SK-N-SH (cell line): ENCODE measurements at regions not wholly inside any gene's neighbourhood (a gene's known extent, or its start where the extent isn't known, plus 50 kb on each side); places are given as distances from the start of the nearest gene placed in this dataset.
"Not testable (repeated sequence)": the region's sequence is repeated elsewhere in the genome, so short reads cannot be mapped to it uniquely, and the experiment has no call there.

ENCODE experiments used
- CTCF ChIA-PET: fragments of 300-600, 350-600 bp; formaldehyde crosslinking; extraction: SDS; loops from one replicate; lab custom pipeline; 2021; lab: Yijun Ruan, JAX
- POLR2A ChIA-PET: fragments of 350-600 bp; sonication (Branson Sonifier 250); formaldehyde crosslinking; extraction: SDS; loops from one replicate; lab custom pipeline; 2020; ENCODE audit warnings: antibody characterized with exemption, inconsistent platforms; lab: Yijun Ruan, JAX
- DNase-seq: peaks from one replicate; pipeline ENCODE4 v3.0.0; 2012
- H2AFZ ChIP-seq: fragments of 200-600 bp; sonication (generic); 2 replicates; pipeline ENCODE4 v1.8.1; 2016; ENCODE audit warnings: antibody characterized with exemption, mild to moderate bottlenecking, low read depth
- H3F3A ChIP-seq: fragments of 200-600 bp; sonication (generic); replicated peaks from 2 replicates; pipeline ENCODE3; 2016; ENCODE audit warnings: antibody characterized with exemption, mild to moderate bottlenecking; ENCODE audit not compliant: insufficient read depth
- H3K27ac ChIP-seq, 2 experiments: fragments of 200-500 bp in 1 of 2; fragments of 200-600 bp in 1 of 2; sonication (Bioruptor generic) in 1 of 2; sonication (generic), shearing (Covaris generic) in 1 of 2; 2 replicates each; pipeline versions ENCODE4 v1.5.1 to v1.6.1; 2014 to 2016; ENCODE audit warnings: low read depth in 2 of 2, inconsistent platforms in 1 of 2, low read length in 1 of 2, mild to moderate bottlenecking in 1 of 2, mixed read lengths in 1 of 2
- H3K27me3 ChIP-seq: fragments of 200-600 bp; sonication (generic), shearing (Covaris generic); 2 replicates; pipeline ENCODE4 v1.6.1; 2016; ENCODE audit warnings: mixed run types; ENCODE audit not compliant: insufficient read depth
- H3K36me3 ChIP-seq, 2 experiments: fragments of 200-500 bp in 1 of 2; fragments of 200-600 bp in 1 of 2; sonication (Bioruptor generic) in 1 of 2; sonication (generic) in 1 of 2; replicated peaks in 1 of 2; 2 replicates each; pipeline versions ENCODE3 to v1.5.1; 2014 to 2016; ENCODE audit warnings: low read length in 1 of 2, mild to moderate bottlenecking in 1 of 2; ENCODE audit not compliant: insufficient read depth in 2 of 2, control insufficient read depth in 1 of 2
- H3K4me1 ChIP-seq, 2 experiments: fragments of 200-500 bp in 1 of 2; fragments of 200-600 bp in 1 of 2; sonication (Bioruptor generic) in 1 of 2; sonication (generic), shearing (Covaris generic) in 1 of 2; 2 replicates each; pipeline versions ENCODE4 v1.5.1 to v1.6.1; 2014 to 2016; ENCODE audit warnings: low read depth in 1 of 2, low read length in 1 of 2, mixed run types in 1 of 2; ENCODE audit not compliant: insufficient read depth in 2 of 2, control insufficient read depth in 1 of 2
- H3K4me2 ChIP-seq: fragments of 200-600 bp; sonication (generic), shearing (Covaris generic); 2 replicates; pipeline ENCODE4 v1.6.1; 2017; ENCODE audit warnings: mixed run types
- H3K4me3 ChIP-seq, 2 experiments: fragments of 200-500 bp in 1 of 2; fragments of 200-600 bp in 1 of 2; sonication (Bioruptor generic) in 1 of 2; sonication (generic), shearing (Covaris generic) in 1 of 2; 2 replicates each; pipeline versions ENCODE4 v1.5.1 to v1.8.1; 2014 to 2016; ENCODE audit warnings: low read depth in 2 of 2, inconsistent platforms in 1 of 2, low read length in 1 of 2, mild to moderate bottlenecking in 1 of 2, mixed read lengths in 1 of 2, moderate library complexity in 1 of 2
- H3K79me2 ChIP-seq: fragments of 200-600 bp; sonication (generic); 2 replicates; pipeline ENCODE4 v1.8.1; 2017; ENCODE audit warnings: mild to moderate bottlenecking; ENCODE audit not compliant: insufficient read depth
- H3K9ac ChIP-seq: fragments of 200-600 bp; sonication (generic); 2 replicates; pipeline ENCODE4 v1.6.1; 2017; ENCODE audit warnings: mixed run types
- H3K9me2 ChIP-seq: fragments of 200-600 bp; sonication (generic); 2 replicates; pipeline ENCODE4 v1.6.1; 2017; ENCODE audit warnings: mixed run types
- H3K9me3 ChIP-seq: fragments of 200-600 bp; sonication (generic); 2 replicates; pipeline ENCODE4 v1.6.1; 2017; ENCODE audit warnings: mixed run types, mild to moderate bottlenecking, moderate library complexity
- H4K20me1 ChIP-seq: fragments of 200-600 bp; sonication (generic); 2 replicates; pipeline ENCODE4 v1.6.1; 2017; ENCODE audit warnings: mild to moderate bottlenecking, mixed run types; ENCODE audit not compliant: insufficient read depth
- EZH2phosphoT487 ChIP-seq: fragments of 200-600 bp; sonication (generic); IDR thresholded peaks from 2 replicates; pipeline ENCODE4 v1.6.1; 2017; ENCODE audit warnings: low read depth, mixed run types, mild to moderate bottlenecking, antibody characterized with exemption, moderate library complexity, borderline replicate concordance
- FOSL2 ChIP-seq: IDR thresholded peaks from 2 replicates; pipeline ENCODE4 v1.4.0; 2012; ENCODE audit warnings: low read depth, mild to moderate bottlenecking, moderate library complexity, borderline replicate concordance
- FOXJ3 ChIP-seq: sonication (generic); formaldehyde crosslinking; IDR thresholded peaks from 2 replicates; pipeline ENCODE4 v1.5.1; 2020; ENCODE audit warnings: mild to moderate bottlenecking, missing genetic modification reagents
- FOXM1 ChIP-seq: IDR thresholded peaks from 2 replicates; pipeline ENCODE4 v1.4.0; 2012; ENCODE audit warnings: low read depth, mild to moderate bottlenecking
- GABPA ChIP-seq: IDR thresholded peaks from 2 replicates; pipeline ENCODE4 v1.4.0; 2012; ENCODE audit warnings: low read depth, mild to moderate bottlenecking
- GATA2 ChIP-seq: sonication (generic); formaldehyde crosslinking; IDR thresholded peaks from 2 replicates; pipeline ENCODE4 v1.5.0; 2020; ENCODE audit warnings: mild to moderate bottlenecking, missing genetic modification reagents
- MEF2A ChIP-seq: IDR thresholded peaks from 2 replicates; pipeline ENCODE4 v1.4.0; 2012; ENCODE audit warnings: low read depth, borderline replicate concordance
- MXI1 ChIP-seq: IDR thresholded peaks from 2 replicates; pipeline ENCODE4 v1.6.1; 2012; ENCODE audit warnings: mild to moderate bottlenecking, low read depth, low read length, improper control_type of control experiment
- NRF1 ChIP-seq: IDR thresholded peaks from 2 replicates; pipeline ENCODE4 v1.6.1; 2012; ENCODE audit warnings: low read depth, mild to moderate bottlenecking, low read length
- TAF1 ChIP-seq: IDR thresholded peaks from 2 replicates; pipeline ENCODE4 v1.6.1; 2012; ENCODE audit warnings: low read depth, mild to moderate bottlenecking, low read length, moderate library complexity, borderline replicate concordance
- TEAD4 ChIP-seq: IDR thresholded peaks from 2 replicates; pipeline ENCODE4 v1.4.0; 2012; ENCODE audit warnings: mild to moderate bottlenecking, borderline replicate concordance; ENCODE audit not compliant: insufficient read depth
- YY1 ChIP-seq: IDR thresholded peaks from 2 replicates; pipeline ENCODE4 v1.4.0; 2012; ENCODE audit warnings: low read depth, mild to moderate bottlenecking
- WGBS: methylation state at CpG from one replicate; pipeline ENCODE4 v1.1.6; 2017; ENCODE audit warnings: low lambda C conversion rate; 5-methylcytosine and 5-hydroxymethylcytosine counted together
- TF ChIP-seq, protein P1 (sequence below): fragments of 150-350 bp; IDR thresholded peaks from 2 replicates; pipeline ENCODE4 v1.6.1; 2016; ENCODE audit warnings: mild to moderate bottlenecking, low read depth, low read length
- TF ChIP-seq, protein P2 (sequence below): IDR thresholded peaks from 2 replicates; pipeline ENCODE4 v1.4.0; 2012; ENCODE audit warnings: low read depth, borderline replicate concordance
- TF ChIP-seq, protein P3 (sequence below): IDR thresholded peaks from 2 replicates; pipeline ENCODE4 v1.4.0; 2012; ENCODE audit warnings: low read depth, borderline replicate concordance
- TF ChIP-seq, protein P4 (sequence below): IDR thresholded peaks from 2 replicates; pipeline ENCODE4; 2012

DNA sequence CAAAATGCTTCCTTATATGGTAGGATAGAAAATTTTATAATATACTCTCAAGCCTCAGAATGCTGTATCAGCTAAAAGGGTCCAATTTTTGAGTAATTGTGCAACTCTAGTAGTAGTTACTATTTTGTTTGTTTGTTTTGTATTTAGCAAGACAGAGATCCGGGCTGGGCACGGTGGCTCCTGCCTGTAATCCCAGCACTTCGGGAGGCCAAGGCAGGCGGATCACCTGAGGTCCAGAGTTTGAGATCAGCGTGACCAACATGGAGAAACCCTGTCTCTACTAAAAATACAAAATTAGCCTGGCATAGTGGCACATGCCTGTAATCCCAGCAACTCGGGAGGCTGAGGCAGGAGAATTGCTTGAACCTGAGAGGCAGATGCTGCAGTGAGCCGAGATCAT lies 216.8 kb upstream of the CT83 start:
- H3K9ac ChIP-seq, H3K4me1 ChIP-seq, H2AFZ ChIP-seq, H3K4me2 ChIP-seq, CTCF ChIA-PET, POLR2A ChIA-PET, H3K9me3 ChIP-seq, H3K4me3 ChIP-seq, H3F3A ChIP-seq, H3K27me3 ChIP-seq, H3K36me3 ChIP-seq, H3K9me2 ChIP-seq, H3K27ac ChIP-seq, H3K79me2 ChIP-seq, H4K20me1 ChIP-seq, DNase-seq: not testable (repeated sequence)
- 15% methylated on average over 7 of the region's 7 CpGs for WGBS

DNA sequence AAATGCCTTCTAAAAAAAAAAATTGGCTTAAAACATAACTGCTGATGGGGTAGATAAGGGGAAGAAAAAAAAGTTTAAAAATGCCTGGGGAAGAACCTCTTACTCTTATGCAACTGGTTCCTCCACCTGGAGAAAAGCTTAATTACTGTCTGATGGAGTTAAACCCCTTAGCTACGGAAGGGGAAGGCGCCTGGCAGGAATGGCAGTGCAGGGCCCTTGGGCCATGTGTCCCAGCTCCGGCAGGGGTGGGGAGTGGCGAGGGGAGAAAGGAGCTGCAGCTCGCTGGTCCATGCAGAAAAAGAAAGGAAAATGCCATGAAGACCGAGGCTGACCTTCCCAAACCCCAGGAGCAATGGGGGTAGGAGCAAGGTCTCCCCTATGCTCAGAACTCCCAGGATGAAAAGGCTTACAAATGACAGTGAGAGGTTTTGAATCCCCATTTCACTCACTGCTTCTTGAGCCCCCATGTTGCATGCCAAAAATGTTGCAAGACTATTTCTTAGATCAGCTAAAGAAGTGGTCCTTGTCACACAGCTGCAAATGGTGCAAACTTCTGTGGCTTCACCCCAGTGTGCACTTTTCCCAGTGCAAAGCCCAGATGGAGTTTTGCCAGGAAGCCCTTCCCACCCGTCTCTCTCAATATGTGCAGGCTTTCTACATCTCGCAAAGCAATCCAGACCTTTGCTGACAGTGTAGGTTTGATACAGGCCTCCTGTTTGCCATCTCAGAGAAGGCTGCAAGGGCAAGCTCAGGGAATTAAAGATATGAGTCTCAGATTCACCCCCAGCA lies 204.8 kb upstream of the CT83 start:
- TF ChIP-seq YY1 = no peak
- no peak for TF ChIP-seq FOXM1
- TF ChIP-seq MEF2A = no peak
- TF ChIP-seq, protein P1, sequence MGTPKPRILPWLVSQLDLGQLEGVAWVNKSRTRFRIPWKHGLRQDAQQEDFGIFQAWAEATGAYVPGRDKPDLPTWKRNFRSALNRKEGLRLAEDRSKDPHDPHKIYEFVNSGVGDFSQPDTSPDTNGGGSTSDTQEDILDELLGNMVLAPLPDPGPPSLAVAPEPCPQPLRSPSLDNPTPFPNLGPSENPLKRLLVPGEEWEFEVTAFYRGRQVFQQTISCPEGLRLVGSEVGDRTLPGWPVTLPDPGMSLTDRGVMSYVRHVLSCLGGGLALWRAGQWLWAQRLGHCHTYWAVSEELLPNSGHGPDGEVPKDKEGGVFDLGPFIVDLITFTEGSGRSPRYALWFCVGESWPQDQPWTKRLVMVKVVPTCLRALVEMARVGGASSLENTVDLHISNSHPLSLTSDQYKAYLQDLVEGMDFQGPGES = no peak
- TF ChIP-seq NRF1 = no peak
- TF ChIP-seq TEAD4 = no peak
- TF ChIP-seq FOSL2 = no peak
- no peak for TF ChIP-seq GABPA
- TF ChIP-seq, protein P2, sequence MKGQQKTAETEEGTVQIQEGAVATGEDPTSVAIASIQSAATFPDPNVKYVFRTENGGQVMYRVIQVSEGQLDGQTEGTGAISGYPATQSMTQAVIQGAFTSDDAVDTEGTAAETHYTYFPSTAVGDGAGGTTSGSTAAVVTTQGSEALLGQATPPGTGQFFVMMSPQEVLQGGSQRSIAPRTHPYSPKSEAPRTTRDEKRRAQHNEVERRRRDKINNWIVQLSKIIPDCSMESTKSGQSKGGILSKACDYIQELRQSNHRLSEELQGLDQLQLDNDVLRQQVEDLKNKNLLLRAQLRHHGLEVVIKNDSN = no peak
- TF ChIP-seq EZH2phosphoT487 = no peak
- TF ChIP-seq, protein P3, sequence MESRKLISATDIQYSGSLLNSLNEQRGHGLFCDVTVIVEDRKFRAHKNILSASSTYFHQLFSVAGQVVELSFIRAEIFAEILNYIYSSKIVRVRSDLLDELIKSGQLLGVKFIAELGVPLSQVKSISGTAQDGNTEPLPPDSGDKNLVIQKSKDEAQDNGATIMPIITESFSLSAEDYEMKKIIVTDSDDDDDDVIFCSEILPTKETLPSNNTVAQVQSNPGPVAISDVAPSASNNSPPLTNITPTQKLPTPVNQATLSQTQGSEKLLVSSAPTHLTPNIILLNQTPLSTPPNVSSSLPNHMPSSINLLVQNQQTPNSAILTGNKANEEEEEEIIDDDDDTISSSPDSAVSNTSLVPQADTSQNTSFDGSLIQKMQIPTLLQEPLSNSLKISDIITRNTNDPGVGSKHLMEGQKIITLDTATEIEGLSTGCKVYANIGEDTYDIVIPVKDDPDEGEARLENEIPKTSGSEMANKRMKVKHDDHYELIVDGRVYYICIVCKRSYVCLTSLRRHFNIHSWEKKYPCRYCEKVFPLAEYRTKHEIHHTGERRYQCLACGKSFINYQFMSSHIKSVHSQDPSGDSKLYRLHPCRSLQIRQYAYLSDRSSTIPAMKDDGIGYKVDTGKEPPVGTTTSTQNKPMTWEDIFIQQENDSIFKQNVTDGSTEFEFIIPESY = no peak
- TF ChIP-seq MXI1 = no peak
- TF ChIP-seq TAF1 = no peak
- TF ChIP-seq, protein P4, sequence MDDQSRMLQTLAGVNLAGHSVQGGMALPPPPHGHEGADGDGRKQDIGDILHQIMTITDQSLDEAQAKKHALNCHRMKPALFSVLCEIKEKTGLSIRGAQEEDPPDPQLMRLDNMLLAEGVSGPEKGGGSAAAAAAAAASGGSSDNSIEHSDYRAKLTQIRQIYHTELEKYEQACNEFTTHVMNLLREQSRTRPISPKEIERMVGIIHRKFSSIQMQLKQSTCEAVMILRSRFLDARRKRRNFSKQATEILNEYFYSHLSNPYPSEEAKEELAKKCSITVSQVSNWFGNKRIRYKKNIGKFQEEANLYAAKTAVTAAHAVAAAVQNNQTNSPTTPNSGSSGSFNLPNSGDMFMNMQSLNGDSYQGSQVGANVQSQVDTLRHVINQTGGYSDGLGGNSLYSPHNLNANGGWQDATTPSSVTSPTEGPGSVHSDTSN = no peak
- no peak for TF ChIP-seq GATA2 (CRISPR knock-in tag)
- TF ChIP-seq FOXJ3 (CRISPR knock-in tag) = no peak
- no peaks in the 10 kb centered on the region for H3K79me2 ChIP-seq
- H3K36me3 ChIP-seq = no peaks in the 10 kb centered on the region
- no peaks in the 10 kb centered on the region for H4K20me1 ChIP-seq
- WGBS = 16% methylated on average over 8 of the region's 8 CpGs
- H2AFZ ChIP-seq = no peak overlapping the region
- no peak overlapping the region for H3K4me2 ChIP-seq
- H3K27ac ChIP-seq = no peak overlapping the region
- ChIA-PET POLR2A (no interaction called here), CTCF (no interaction called here)
- H3K9me3 ChIP-seq = no peaks in the 10 kb centered on the region
- H3K4me1 ChIP-seq = no peaks in the 10 kb centered on the region
- H3F3A ChIP-seq = no peaks in the 10 kb centered on the region
- no peak overlapping the region for H3K4me3 ChIP-seq
- no peak overlapping the region for H3K9ac ChIP-seq
- no peaks in the 10 kb centered on the region for H3K27me3 ChIP-seq
- H3K9me2 ChIP-seq = no peaks in the 10 kb centered on the region
- DNase-seq = no peak
